ENCODE measurements at regions not wholly inside any gene's neighbourhood (a gene's known extent, or its start where the extent isn't known, plus 50 kb on each side); places are given as distances from the start of the nearest gene placed in this dataset.

- peaks cover 0 to 8% (median 3%) of the 10 kb centered on the region in 5 donors for H3K4me1 ChIP-seq (ENCODE audit: control insufficient read depth in 5 of 5, insufficient read depth in 5 of 5, low read length in 5 of 5)
- H3K36me3 ChIP-seq (ENCODE audit: control insufficient read depth in 4 of 4, insufficient read depth in 4 of 4, low read length in 4 of 4) = no peaks in the 10 kb centered on the region
- no peak overlapping the region for H3K4me3 ChIP-seq
- TF ChIP-seq CTCF (IDR thresholded peaks at IDR 0.05; ENCODE audit: control extremely low read depth, extremely low read depth) = no peak
- ATAC-seq (ENCODE audit: insufficient read depth, low FRiP score) (no peak), DNase-seq (peak in 2 of 3 donors; percentile 46 to 58)
- H3K9me3 ChIP-seq (ENCODE audit: control insufficient read depth in 4 of 4, insufficient read depth in 3 of 4, low read length in 3 of 4) = no peaks in the 10 kb centered on the region
- H3K27ac ChIP-seq (ENCODE audit: low read depth in 1 of 2, low read length in 1 of 2) = no peak overlapping the region
- no peak overlapping the region for H3K9ac ChIP-seq (ENCODE audit: insufficient read depth in 1 of 2, low read length in 2 of 2)
- no peaks in the 10 kb centered on the region for H3K27me3 ChIP-seq (ENCODE audit: control insufficient read depth in 3 of 3, insufficient read depth in 3 of 3, low read length in 2 of 3)
These were observed 177.0 kb downstream of the TENT5A start for GRCh38 chr6:81575442-81575841.

- Histone ChIP-seq H3K27me3 (ENCODE audit: control insufficient read depth in 3 of 3, insufficient read depth in 3 of 3, low read length in 2 of 3) (no peaks in the 10 kb centered on the region), H3K9ac (ENCODE audit: insufficient read depth in 1 of 2, low read length in 2 of 2) (no peak overlapping the region), H3K9me3 (ENCODE audit: control insufficient read depth in 4 of 4, insufficient read depth in 3 of 4, low read length in 3 of 4) (no peaks in the 10 kb centered on the region), H3K4me1 (ENCODE audit: control insufficient read depth in 5 of 5, insufficient read depth in 5 of 5, low read length in 5 of 5) (peaks cover 0 to 8% (median 3%) of the 10 kb centered on the region in 5 donors), H3K36me3 (ENCODE audit: control insufficient read depth in 4 of 4, insufficient read depth in 4 of 4, low read length in 4 of 4) (no peaks in the 10 kb centered on the region), H3K4me3 (no peak overlapping the region), H3K27ac (ENCODE audit: low read depth in 1 of 2, low read length in 1 of 2) (no peak overlapping the region)
- ATAC-seq (ENCODE audit: insufficient read depth, low FRiP score) (no peak), DNase-seq (peak; percentile 43 to 94 (median 90))
- 60 to 77% methylated on average over 2 of the region's 2 CpGs for WGBS, 2 donors
- TF ChIP-seq CTCF (IDR thresholded peaks at IDR 0.05; ENCODE audit: control extremely low read depth, extremely low read depth) = no peak
These were observed 180.5 kb downstream of the TENT5A start for GRCh38 chr6:81572020-81572419.

GRCh38 chr6:81570681-81571080 is 181.8 kb downstream of the TENT5A start:
- WGBS, 2 donors = 80 to 91% methylated on average over 1 of the region's 1 CpG
- Histone ChIP-seq H3K27ac (ENCODE audit: low read depth in 1 of 2, low read length in 1 of 2) (no peak overlapping the region), H3K4me3 (no peak overlapping the region), H3K9me3 (ENCODE audit: control insufficient read depth in 4 of 4, insufficient read depth in 3 of 4, low read length in 3 of 4) (no peaks in the 10 kb centered on the region), H3K36me3 (ENCODE audit: control insufficient read depth in 4 of 4, insufficient read depth in 4 of 4, low read length in 4 of 4) (no peaks in the 10 kb centered on the region), H3K27me3 (ENCODE audit: control insufficient read depth in 3 of 3, insufficient read depth in 3 of 3, low read length in 2 of 3) (no peaks in the 10 kb centered on the region), H3K4me1 (ENCODE audit: control insufficient read depth in 5 of 5, insufficient read depth in 5 of 5, low read length in 5 of 5) (peaks cover 0 to 8% (median 2%) of the 10 kb centered on the region in 5 donors), H3K9ac (ENCODE audit: insufficient read depth in 1 of 2, low read length in 2 of 2) (no peak overlapping the region)
- ATAC-seq (ENCODE audit: insufficient read depth, low FRiP score) (no peak), DNase-seq (no peak)
- TF ChIP-seq CTCF (IDR thresholded peaks at IDR 0.05; ENCODE audit: control extremely low read depth, extremely low read depth) = no peak

- Histone ChIP-seq H3K9me3 (ENCODE audit: control insufficient read depth in 4 of 4, insufficient read depth in 3 of 4, low read length in 3 of 4) (no peaks in the 10 kb centered on the region), H3K4me3 (no peak overlapping the region), H3K27me3 (ENCODE audit: control insufficient read depth in 3 of 3, insufficient read depth in 3 of 3, low read length in 2 of 3) (no peaks in the 10 kb centered on the region), H3K9ac (ENCODE audit: insufficient read depth in 1 of 2, low read length in 2 of 2) (no peak overlapping the region), H3K27ac (ENCODE audit: low read depth in 1 of 2, low read length in 1 of 2) (no peak overlapping the region), H3K4me1 (ENCODE audit: control insufficient read depth in 5 of 5, insufficient read depth in 5 of 5, low read length in 5 of 5) (peaks cover 0 to 8% (median 2%) of the 10 kb centered on the region in 5 donors), H3K36me3 (ENCODE audit: control insufficient read depth in 4 of 4, insufficient read depth in 4 of 4, low read length in 4 of 4) (no peaks in the 10 kb centered on the region)
- DNase-seq (no peak), ATAC-seq (ENCODE audit: insufficient read depth, low FRiP score) (no peak)
- no peak for TF ChIP-seq CTCF (IDR thresholded peaks at IDR 0.05; ENCODE audit: control extremely low read depth, extremely low read depth)
- WGBS, 2 donors = 75 to 76% methylated on average over 2 of the region's 2 CpGs
These were observed 183.5 kb downstream of the TENT5A start for GRCh38 chr6:81568973-81569372.

Measured in lung (tissue), 11 donors.